ENCODE measurements at regions not wholly inside any gene's neighbourhood (a gene's known extent, or its start where the extent isn't known, plus 50 kb on each side); places are given as distances from the start of the nearest gene placed in this dataset.

GRCh38 chr2:41668529-41668928 lies 379.3 kb upstream of the PKDCC start:
- no peak overlapping the region for H3K27ac ChIP-seq (ENCODE audit: control insufficient read depth, insufficient read depth)
- CTCF ChIA-PET, result no interaction called here
- no TSS peak for BruUV-seq (replicated peaks)
- TF ChIP-seq CHD1 (IDR thresholded peaks at IDR 0.05; ENCODE audit: low read depth, low read length) (no peak), EED (IDR thresholded peaks at IDR 0.05; ENCODE audit: low read depth) (no peak), CREM (IDR thresholded peaks at IDR 0.05; ENCODE audit: low read depth) (no peak), IRF5 (IDR thresholded peaks at IDR 0.05; ENCODE audit: borderline replicate concordance) (no peak), TCF3 (IDR thresholded peaks at IDR 0.05; ENCODE audit: borderline replicate concordance, insufficient read depth, low read depth, low read length) (no peak), ZNF207 (IDR thresholded peaks at IDR 0.05; ENCODE audit: borderline replicate concordance) (no peak), SKIL (IDR thresholded peaks at IDR 0.05; ENCODE audit: low read depth, poor library complexity, severe bottlenecking) (no peak)
- H2AFZ ChIP-seq (ENCODE audit: control insufficient read depth, low read depth, low read length), result no peak overlapping the region
- H3K4me3 ChIP-seq, result no peak overlapping the region
- H3K4me1 ChIP-seq (ENCODE audit: control insufficient read depth, insufficient read depth, low read length), result no peaks in the 10 kb centered on the region
- no peak overlapping the region for H3K9ac ChIP-seq (ENCODE audit: control insufficient read depth, insufficient read depth, low read length)
- H4K20me1 ChIP-seq (ENCODE audit: control insufficient read depth, insufficient read depth), result no peaks in the 10 kb centered on the region
- intact Hi-C loops (cut with micrococcal nuclease; ENCODE audit: unreplicated experiment) (no loop called here), in situ Hi-C loops (cut with MboI) (no loop called here)
- no peaks in the 10 kb centered on the region; a peak in 1 of 4 replicates for H3K27me3 ChIP-seq (replicated peaks in 1 of 2; ENCODE audit: control insufficient read depth in 2 of 2, insufficient read depth in 2 of 2, low read length in 1 of 2)
- ATAC-seq, result no peak
- FAIRE-seq, result no peak
- no peaks in the 10 kb centered on the region for H3K79me2 ChIP-seq (ENCODE audit: control insufficient read depth, insufficient read depth, low read length)
- no peak overlapping the region for H3K4me2 ChIP-seq (ENCODE audit: control insufficient read depth, insufficient read depth)
- SMC1A ChIA-PET (ENCODE audit: uncharacterized antibody, unreplicated experiment), result interaction anchor here (1.6 kb wide), 1 partner anchor 37 kb away, joined by 5 read pairs; no protein-coding TSS in a partner anchor
- POLR2A ChIA-PET, result no interaction called here
- H3K9me3 ChIP-seq (replicated peaks; ENCODE audit: control insufficient read depth, insufficient read depth, low read length), result no peaks in the 10 kb centered on the region
- no peak for DNase-seq (ENCODE audit: low read depth, low spot score)
- no peaks in the 10 kb centered on the region for H3K36me3 ChIP-seq (ENCODE audit: control insufficient read depth in 2 of 2, insufficient read depth in 2 of 2, low read length in 1 of 2)
- RAD21 ChIA-PET (ENCODE audit: unreplicated experiment), result no interaction called here
- 38% methylated on average over 2 of the region's 2 CpGs for WGBS (ENCODE audit: insufficient coverage, insufficient replicate concordance, low lambda C conversion rate, missing lambda C conversion rate)

Measured in GM12878 (cell line).